Activated CD8-positive, alpha-beta memory T cell treated with anti-CD3 and anti-CD28 coated beads, Interleukin-2, amount 50 U/mL, for 1 hour (primary cell): ENCODE measurements at regions not wholly inside any gene's neighbourhood (a gene's known extent, or its start where the extent isn't known, plus 50 kb on each side); places are given as distances from the start of the nearest gene placed in this dataset.

ENCODE experiments used
- DNase-seq: peaks from one replicate; pipeline ENCODE4 v3.0.0-alpha.2; 2020; ENCODE audit errors: extremely low read depth

DNA sequence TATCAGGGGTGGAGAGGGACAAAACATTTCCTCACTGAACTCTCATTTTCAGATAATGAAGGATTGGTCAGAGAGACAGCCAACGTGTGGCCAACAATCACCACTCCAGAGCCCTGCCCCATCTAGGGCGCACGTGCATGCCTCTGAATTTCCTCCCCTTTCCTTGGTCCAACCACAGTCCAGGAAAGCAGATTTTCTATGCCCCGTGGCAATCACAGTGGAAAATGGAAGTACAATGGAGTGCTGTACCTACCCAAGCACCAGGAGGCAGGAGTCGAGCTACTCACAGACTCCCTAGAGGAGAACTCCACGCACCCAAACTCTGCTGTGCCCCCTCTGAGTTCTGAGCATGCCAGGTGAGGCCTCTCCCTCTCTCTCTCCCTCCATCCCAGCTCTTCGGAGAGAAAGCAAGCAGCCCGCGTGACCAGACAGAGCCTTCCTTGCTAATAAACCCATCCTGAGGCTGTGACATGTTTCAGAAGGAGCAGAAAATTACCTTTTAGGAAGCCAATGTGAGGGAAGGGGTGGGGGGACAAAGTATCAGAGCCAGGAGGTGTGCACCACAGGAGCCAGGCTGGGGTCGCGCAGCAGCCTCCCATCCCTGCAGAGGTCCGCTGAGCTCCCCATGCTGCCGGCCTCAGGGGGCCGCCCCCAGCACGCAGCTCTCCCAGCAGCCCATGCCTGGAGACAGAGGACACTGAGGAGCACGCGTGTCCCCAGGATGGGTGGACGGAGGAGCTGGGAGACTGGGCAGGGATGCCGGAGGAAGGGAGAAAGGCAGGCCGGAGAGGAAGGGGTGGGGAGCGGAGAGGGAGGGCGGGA is 73.4 kb downstream of the PITPNM2 start:
- no peak for DNase-seq

DNA sequence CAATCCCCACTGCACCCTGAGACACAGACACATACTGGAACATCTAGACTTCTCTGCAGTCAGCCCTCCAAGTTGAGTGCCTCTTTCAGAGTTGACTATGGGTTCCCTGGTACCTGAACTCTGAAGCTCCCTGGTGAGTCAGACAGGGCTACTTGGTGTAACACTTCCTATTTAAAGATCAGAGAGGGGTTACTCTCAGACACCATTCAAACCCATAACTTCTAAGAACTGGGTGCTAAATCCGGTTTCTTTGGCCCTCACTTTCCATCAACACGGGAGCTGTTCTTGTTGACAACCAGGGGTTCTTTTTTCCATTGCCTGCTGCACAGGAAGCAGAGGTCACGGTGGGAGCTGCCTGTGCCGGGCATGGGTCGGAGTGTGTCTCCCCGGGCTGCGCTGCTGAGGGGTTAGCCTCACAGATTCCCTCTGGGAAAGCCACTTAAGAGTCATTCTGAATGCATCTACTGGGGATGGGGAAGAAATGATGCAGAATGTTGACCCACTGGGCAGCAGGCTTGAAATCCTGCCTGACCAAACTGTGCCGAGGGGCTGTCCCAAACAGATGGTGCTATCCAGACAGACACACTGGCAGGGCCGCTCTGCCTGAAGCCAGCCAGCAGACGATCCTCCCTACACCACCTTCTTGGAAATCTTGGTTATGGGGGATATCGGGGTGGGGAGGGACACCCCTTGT is 74.1 kb downstream of the PITPNM2 start:
- DNase-seq, result peak; percentile 45

DNA sequence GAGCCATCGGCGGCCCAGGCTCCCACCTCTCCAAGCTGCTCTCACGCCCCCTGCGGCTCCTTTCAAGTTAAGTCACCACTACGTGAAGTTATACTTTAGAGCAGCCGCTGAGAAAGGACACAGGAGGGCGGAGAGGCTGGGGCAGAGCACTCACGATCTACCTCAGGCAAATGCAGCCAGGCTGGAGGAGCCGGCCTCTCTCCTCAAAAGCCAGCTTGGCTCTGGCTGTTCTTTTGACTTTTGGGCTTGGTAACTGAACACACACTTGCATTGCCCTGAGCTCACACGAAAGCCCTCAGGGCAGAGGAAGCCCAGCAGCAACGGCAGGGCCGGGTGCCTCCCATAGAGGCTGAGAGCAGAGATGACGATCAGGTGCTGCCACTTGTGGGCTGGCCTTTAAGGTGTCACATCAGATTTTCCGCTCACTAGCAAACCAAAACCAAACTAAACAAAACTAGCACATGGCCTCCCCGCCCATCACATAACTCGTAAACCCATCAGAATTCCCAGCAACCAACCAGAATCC is 75.2 kb downstream of the PITPNM2 start:
- peak; percentile 56 for DNase-seq

DNA sequence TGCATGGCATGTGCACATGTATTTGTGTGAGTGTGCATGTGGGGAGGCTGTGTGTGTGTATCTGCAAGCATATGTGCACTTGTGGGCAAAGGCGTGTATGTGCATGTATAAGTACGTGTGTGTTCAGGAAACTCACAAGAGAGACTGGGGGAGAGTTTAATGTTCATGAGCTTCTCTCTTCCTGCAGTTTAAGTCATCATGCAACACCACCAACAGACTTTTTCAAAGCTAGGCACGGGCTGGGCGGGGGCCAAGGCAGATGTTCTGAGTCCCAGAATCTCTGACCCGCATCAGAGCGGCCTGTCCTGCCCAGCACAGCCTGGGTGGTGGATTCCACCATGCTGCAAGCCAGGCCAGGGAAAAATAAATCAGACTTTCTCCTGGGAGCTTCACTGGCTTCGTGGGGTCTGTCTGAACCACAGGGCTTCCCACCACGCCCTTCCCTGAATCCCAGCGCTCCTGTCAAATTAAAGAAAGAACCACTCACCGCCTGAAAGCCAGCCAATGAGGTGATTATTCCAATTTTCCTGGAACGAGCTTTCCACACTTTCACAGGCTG is 75.7 kb downstream of the PITPNM2 start:
- no peak for DNase-seq

DNA sequence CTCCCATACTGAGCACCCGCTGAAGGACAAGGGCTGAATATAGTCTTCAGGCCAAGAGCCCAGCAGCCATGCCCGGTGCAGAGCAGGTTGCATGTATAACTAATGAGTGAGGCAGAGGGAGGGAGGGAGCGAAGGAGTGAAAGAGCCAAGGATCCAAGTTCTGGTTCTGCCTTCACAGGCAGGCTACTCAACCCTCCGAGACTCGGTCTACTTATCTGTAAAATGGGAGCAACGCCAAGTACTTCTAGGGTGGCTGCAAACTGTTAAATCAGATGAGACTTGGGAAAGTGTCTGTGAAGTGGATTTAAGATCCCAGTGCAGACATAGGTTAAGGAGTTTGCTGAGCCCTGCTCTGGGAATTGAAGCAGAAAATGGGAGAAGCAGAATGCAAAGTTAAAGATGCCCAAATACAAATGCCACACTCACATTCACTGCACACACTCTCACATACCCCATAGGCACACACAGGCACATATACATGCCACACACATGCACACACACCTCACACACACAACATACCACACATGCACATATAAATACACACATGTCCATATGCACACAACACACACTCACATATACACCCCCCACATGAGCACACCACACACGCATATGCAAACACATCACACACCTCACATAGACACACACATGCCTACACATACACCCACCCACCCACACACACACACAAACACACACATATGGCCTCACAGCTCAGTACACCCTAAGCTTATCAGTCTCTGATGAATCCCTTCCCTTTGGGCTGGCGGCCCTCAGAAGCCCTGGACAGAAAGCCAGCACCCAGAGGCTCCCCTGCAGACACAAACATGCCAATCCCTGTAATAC is 76.7 kb downstream of the PITPNM2 start:
- no peak for DNase-seq

DNA sequence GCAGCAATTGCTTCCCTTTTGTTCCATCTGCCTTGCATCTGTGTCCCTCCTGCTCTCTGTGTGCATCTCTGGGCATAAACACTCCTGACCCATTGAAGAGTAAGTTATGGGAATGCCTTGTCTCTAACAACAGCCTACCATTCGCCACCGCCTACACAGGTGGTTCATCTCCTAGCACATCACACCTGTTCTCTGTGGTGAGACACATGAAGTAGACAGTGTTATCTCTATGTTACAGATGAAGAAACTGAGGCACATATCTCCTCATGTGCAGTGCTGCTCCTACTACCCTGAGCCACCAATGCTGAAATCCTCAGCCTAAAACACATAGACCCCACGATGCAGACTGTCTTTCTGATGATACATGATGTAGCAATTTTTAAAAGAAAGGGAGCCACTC is 77.6 kb downstream of the PITPNM2 start:
- no peak for DNase-seq

DNA sequence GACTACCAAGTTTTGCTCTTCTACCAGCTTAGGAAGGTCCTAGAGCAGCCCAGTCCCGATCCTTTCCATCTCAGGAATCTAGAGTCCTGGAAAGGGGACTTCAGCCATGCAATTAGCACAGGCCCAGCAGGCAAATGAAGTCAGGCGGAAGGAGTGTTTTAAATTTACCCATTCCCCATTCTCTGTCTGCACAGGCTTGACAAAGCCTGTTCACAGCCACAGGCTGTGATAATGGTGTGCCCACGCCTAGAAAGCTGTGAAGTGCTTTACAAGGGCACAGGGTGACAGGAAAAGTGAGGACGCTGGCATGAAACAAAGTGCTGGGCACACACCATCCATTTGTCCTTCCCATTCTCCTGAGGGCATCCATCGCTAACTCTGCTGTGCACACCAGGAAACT is 79.0 kb downstream of the PITPNM2 start:
- DNase-seq, result no peak

DNA sequence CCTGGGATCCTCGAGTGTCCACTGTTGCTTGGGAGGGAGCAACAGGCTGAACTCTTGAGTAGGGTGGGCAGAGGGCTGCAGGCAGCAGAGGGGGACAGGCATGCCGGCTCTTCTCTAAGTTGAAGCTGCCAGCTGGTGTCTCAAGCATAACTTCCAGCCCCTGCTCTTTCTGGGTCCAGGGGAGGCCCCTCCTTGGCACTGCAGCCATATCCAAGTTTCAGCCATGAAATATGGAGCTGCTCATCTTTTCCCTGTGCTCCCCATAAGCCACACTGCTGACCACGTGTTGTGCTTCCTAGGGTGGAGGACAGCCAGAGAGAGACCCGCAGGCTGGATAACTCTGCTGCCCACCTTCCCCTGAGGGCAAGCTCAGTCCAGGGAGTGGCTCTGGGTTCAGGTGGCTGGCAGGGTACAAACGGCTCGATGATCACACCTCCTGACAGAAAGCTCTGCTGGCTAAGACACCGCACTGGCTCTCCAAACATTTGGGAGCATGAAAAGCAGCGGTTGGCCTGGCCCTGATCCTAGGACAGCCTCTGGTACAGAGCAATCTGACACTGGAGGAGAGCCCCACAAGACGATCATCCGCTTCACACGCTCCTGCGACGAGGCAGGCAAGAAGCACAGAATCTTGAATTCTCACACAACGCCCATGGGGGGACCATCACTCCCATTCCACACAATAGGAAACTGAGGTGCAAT is 79.6 kb downstream of the PITPNM2 start:
- no peak for DNase-seq

DNA sequence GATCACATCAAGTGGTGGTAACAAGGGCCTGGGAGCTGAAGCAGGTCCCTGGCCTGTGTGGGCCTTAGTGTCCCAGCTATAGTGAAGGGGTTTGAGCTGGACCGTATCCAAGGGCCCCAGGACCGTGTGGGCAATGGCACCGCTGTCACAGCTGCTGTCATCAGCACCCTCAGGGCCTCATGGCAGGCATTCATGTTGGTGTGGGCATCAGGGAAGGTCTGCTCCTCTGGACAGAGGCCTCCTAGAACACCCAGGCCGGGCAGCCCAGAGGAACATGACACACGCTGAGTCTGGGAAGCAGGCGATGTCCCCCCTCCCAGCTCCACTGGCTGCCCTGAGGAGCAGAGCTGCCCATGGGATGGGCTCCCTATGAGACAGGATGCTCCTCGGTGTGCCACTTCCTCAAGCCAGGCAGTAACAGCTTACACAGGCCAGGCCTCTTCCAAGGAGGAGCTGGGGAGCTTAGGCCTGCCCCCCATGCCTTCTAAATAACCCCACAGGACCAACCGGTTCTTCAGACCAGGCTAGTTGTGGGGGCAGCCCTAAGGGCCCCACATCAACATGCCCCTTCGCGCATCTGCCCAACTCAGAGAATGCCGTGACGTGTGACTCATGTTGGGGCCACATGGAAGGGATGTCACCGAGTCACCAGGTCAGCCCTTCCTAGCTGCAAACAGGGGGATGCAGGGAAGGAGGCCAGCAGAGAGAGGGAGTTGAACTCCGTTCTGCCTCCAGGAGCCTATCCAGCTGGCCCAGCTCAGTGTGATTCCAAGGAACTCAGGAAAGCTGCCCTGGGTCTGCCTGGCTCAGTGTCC is 80.4 kb downstream of the PITPNM2 start:
- DNase-seq, result no peak

DNA sequence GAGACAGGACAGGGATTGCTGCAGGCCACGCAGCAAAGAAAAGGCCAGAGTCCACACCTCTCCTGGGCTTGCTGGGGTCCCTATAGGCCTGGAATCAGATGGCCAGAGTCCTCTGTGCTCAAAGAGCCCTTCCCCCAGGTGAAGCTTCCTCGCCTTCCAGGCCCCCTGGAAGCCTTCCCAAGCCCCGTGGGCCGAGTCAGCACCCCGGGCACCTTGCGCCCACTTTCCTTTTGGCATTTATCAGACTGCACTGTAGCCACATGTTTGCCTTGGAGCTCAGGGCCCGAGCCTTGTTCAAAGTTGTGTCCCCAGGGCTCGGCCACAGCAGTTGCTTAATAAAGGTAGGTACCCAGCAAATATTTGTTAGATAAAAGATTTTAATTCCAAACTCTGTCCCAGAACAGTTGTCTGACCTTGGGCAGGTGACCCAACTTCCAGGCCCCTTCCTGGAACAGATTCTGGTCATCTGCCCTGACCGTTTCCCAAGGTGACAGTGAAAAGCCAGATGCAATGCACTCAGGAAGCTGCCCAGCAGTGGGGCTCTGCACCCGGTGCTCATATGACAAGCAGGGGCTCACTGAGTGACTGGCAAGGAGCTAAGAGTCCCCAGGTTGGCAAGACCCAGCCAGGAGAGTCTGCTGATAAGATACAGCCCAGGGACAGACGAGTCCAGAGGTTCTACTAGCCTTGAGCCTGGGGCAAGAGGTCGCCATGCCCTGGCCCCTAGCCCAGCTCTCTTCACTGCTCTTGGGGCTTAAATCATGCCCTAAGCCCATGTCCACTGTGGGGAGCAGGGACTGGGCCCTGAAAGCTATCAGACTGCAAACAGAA is 81.2 kb downstream of the PITPNM2 start:
- DNase-seq, result no peak

DNA sequence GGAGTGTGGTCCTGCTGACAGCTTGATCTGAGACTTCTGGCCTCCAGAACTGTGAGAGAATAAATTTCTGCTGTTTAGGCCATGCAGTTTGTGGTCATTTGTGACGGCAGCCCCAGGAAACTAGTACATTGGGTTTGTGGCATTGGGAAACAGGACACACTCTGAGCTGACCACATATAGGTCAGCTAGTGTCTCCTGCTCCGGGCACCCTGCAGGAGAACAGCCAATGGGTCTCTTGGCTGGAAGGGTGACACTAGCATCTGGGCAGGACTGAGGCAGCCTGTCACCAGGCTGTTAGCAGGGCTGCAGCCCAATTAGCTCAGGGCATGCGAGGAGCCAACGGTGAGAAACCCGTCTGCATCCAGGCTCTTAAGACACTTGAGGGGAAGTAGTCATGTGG is 83.2 kb downstream of the PITPNM2 start:
- DNase-seq, result no peak

DNA sequence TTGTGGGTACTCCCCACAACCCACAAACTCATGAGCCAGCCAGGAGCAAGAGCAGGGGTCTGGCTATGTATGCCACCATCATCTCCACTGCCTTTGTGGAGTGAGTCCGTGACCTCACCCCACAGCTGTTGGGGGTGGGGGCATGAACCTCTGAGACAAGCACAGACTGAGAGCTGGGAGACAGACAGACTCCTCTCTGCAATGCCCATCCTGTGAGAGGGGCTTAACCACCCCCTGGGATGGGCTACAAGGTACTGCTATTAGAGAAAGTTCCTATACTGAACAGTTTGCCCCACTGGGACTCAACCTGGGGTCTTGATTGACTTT is 84.5 kb downstream of the PITPNM2 start:
- no peak for DNase-seq

DNA sequence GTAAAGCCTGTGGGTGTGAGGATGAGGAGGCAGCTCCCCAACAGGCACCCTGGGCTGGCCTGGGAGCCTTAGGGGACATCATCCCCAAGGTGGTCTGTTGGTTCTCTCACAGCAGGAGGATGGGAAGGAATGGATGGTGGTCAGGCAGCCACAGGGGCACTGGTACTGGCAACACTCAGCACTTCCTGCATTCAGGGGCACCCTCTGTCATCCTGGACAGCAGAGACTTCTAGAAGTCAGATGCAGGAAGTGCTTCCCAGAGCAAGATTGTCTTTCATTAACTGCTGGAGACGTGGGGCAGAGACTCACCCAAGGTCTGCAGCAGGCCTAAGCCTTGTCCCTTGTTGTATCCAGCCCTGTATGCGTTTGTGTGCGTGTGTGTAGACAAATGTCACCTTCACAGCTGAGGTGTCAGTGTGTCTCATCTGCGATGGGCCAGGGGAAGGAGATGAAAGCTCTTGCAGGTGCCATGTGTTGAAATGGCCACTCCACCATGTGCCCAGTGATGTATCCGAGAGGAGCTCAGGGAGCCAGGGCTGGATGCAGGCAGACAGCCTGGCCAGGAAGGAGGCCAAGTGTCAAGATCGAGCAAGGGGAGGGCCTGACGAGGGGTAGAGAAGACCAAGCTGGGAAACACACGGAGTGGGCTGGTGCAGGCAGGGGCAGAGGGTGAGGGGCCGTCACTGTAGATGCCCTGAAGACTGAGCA is 85.1 kb downstream of the PITPNM2 start:
- DNase-seq, result no peak

DNA sequence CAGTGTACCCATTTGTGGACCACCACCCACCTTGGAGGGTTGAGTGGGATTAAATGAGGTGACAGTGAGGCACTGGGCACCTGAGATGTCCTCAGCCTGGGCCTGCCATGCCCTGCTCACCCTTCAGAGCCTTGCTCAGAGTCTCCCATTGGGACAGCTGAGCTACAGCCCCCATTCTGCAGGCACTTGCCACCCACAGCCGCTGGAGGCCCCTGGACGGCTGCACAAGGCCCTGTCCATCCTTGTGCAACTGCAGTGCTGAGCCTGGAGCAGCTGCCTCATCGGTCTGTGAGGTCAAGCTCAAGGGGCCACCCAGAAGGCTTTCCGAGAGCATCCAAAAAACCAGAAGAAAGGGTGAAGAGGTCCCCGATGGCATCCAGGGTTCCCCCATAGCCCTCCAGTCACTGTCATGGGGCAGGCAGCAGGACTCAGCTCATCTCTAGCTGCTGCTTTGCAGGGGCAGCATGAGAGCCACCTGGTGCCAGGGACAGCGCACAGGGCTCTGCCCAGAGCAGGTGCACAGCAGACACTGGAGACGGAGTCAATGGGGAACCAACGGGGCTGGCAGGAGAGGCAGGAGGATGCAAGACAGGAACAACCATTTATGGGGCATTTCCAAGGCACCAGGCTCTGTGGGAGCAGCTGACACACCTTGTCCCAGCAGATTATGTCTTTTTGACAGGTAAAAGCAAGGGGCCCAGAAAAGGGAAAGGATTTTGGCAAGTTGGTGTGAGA is 84.6 kb downstream of the ARL6IP4 start:
- no peak for DNase-seq

DNA sequence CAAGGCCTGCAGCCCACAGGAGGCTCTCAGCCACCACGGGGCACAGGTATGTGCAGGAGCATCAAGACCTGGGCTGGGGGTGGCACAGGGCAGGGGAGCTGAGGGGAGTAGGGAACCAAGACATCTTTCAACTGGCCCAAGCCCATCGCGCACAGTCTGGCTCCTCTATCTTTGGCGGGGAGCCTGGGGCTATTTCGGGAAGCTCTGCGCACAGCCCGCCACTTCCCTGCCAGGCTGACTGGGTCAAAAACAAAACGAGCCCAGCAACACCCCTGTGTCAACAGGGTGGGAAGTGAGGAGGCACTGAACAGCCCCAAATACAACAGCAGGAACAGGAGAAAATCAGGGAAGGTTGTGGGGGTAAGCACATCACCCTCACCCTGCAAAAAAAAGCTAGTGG is 83.9 kb downstream of the ARL6IP4 start:
- no peak for DNase-seq

DNA sequence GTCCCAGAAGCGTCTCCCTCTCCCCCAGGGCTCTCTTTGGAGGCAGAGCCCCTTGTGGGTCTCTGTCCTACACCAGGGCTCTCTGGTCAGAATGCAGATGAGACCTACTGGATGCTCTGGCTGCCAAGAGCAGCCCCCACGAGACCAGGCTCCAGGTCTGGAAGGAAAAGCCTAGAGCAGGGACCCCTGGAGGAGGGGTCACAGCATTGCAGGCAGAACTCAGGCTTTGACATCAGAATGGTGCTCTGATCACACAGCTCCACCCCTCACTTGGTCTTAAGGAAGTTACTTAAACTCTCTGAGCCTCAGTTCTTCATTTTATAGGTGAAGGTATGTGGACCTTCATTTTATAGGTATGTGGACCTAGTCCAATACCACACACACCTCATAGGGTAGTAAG is 83.1 kb downstream of the ARL6IP4 start:
- no peak for DNase-seq

DNA sequence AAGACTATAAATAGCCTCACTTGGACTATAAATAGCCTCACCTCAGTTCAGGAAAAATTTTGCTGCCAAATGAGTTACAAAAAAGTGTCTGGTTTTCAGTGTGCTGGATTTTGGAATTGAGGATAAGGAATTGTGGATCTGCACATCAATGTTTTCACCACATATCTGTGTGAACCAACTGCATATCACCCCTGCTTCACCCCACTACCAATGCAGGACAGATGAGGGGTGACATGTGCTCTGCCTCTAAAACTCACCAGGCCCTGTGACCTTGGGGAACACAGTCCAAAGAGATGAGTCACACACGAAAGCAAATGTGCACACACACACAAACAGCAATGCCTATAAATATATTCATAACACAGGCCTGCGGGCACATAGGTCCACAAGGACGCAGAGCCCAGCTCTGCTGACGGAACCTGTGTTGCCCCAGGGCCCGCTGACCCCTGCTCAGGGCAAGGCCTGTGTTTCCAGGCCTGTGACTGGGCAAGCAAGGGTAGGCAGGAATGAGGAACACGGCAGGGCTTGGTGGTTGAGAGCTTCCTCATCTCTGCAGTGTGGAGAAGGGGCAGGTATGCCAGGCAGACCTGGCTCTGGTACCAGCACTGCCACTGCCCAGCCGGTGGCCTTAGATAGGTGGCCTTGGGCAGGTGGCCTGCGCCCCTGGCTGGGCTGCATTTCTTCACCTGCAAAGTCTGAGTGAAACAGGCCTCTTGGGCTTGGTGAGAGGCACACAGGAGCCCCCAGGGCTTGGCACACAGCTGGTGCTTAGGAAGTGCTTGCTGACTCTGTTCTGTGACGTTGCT is 82.4 kb downstream of the ARL6IP4 start:
- DNase-seq, result no peak
